Smooth muscle cell (in vitro differentiated cells): ENCODE measurements at regions not wholly inside any gene's neighbourhood (a gene's known extent, or its start where the extent isn't known, plus 50 kb on each side); places are given as distances from the start of the nearest gene placed in this dataset.

Experiments
- DNase-seq: peaks from one replicate; lab custom pipeline; 2025; ENCODE audit not compliant: unreplicated experiment; lab: John Stamatoyannopoulos, UW
- H2AFZ ChIP-seq: fragments of 200-600 bp; sonication (generic); 2 replicates; pipeline ENCODE4 v1.6.0; 2016; ENCODE audit warnings: antibody characterized with exemption, low read depth, mild to moderate bottlenecking
- H3F3A ChIP-seq: fragments of 200-600 bp; sonication (generic); 2 replicates; pipeline ENCODE4 v1.6.0; 2017; ENCODE audit warnings: antibody characterized with exemption, low read depth
- H3K27ac ChIP-seq: fragments of 200-600 bp; sonication (generic); 2 replicates; pipeline ENCODE4 v1.5.1; 2016; ENCODE audit warnings: low read depth, mild to moderate bottlenecking
- H3K27me3 ChIP-seq: fragments of 200-600 bp; sonication (generic); 2 replicates; pipeline ENCODE4 v1.6.1; 2016; ENCODE audit warnings: low read depth, mild to moderate bottlenecking
- H3K36me3 ChIP-seq: fragments of 200-600 bp; sonication (generic); 2 replicates; pipeline ENCODE4 v1.5.1; 2016; ENCODE audit warnings: low read depth
- H3K4me1 ChIP-seq: fragments of 200-600 bp; sonication (generic); 2 replicates; pipeline ENCODE4 v1.5.1; 2016; ENCODE audit warnings: low read depth
- H3K4me2 ChIP-seq: fragments of 200-600 bp; sonication (generic); 2 replicates; pipeline ENCODE4 v1.6.0; 2016; ENCODE audit warnings: mild to moderate bottlenecking
- H3K4me3 ChIP-seq: fragments of 200-600 bp; sonication (generic); 2 replicates; pipeline ENCODE4 v1.5.1; 2016; ENCODE audit warnings: mild to moderate bottlenecking
- H3K79me2 ChIP-seq: fragments of 200-600 bp; sonication (generic); 2 replicates; pipeline ENCODE4 v1.6.0; 2016; ENCODE audit warnings: low read depth, mild to moderate bottlenecking
- H3K9ac ChIP-seq: fragments of 200-600 bp; sonication (generic); 2 replicates; pipeline ENCODE4 v1.6.0; 2016; ENCODE audit warnings: low read depth
- H3K9me3 ChIP-seq: fragments of 200-600 bp; sonication (generic); replicated peaks from 2 replicates; pipeline ENCODE4 v1.5.1; 2016; ENCODE audit warnings: low read depth
- H4K20me1 ChIP-seq: fragments of 200-600 bp; sonication (generic); 2 replicates; pipeline ENCODE4 v1.6.0; 2016; ENCODE audit warnings: low read depth
- CTCF ChIP-seq: fragments of 200-600 bp; sonication (generic); IDR thresholded peaks from 2 replicates; pipeline ENCODE4 v1.5.1; 2017; ENCODE audit warnings: borderline replicate concordance, mild to moderate bottlenecking, antibody characterized with exemption; ENCODE audit not compliant: insufficient read depth, poor library complexity, severe bottlenecking
- WGBS: methylation state at CpG from one replicate; pipeline ENCODE4 v1.1.7; 2016; ENCODE audit warnings: low lambda C conversion rate; 5-methylcytosine and 5-hydroxymethylcytosine counted together

- Histone ChIP-seq H3K79me2 (no peaks in the 10 kb centered on the region), H3K4me3 (no peak overlapping the region), H3K36me3 (no peaks in the 10 kb centered on the region), H2AFZ (no peak overlapping the region), H3K4me1 (no peaks in the 10 kb centered on the region), H4K20me1 (no peaks in the 10 kb centered on the region), H3K9ac (no peak overlapping the region), H3K4me2 (no peak overlapping the region), H3F3A (no peaks in the 10 kb centered on the region), H3K27me3 (no peaks in the 10 kb centered on the region), H3K27ac (no peak overlapping the region), H3K9me3 (no peaks in the 10 kb centered on the region)
- no peak for TF ChIP-seq CTCF
- WGBS: 93% methylated on average over 4 of the region's 4 CpGs
- DNase-seq: no peak
Measured at GRCh38 chr5:68518286-68518685, 302.7 kb downstream of the PIK3R1 start.

- H3K9me3 ChIP-seq: no peaks in the 10 kb centered on the region
- H3F3A ChIP-seq: no peaks in the 10 kb centered on the region
- H3K27me3 ChIP-seq: no peaks in the 10 kb centered on the region
- H2AFZ ChIP-seq: no peak overlapping the region
- no peaks in the 10 kb centered on the region for H3K36me3 ChIP-seq
- no peak for TF ChIP-seq CTCF
- H3K27ac ChIP-seq: no peak overlapping the region
- 89% methylated on average over 3 of the region's 3 CpGs for WGBS
- no peaks in the 10 kb centered on the region for H3K79me2 ChIP-seq
- no peaks in the 10 kb centered on the region for H3K4me1 ChIP-seq
- no peak overlapping the region for H3K4me3 ChIP-seq
- H4K20me1 ChIP-seq: no peaks in the 10 kb centered on the region
- no peak for DNase-seq
- H3K4me2 ChIP-seq: no peak overlapping the region
- no peak overlapping the region for H3K9ac ChIP-seq
Measured at GRCh38 chr5:68519143-68519542, 303.6 kb downstream of the PIK3R1 start.

GRCh38 chr5:68521776-68522175 is 306.2 kb downstream of the PIK3R1 start:
- no peaks in the 10 kb centered on the region for H3F3A ChIP-seq
- no peak overlapping the region for H3K9ac ChIP-seq
- no peaks in the 10 kb centered on the region for H4K20me1 ChIP-seq
- no peaks in the 10 kb centered on the region for H3K9me3 ChIP-seq
- no peaks in the 10 kb centered on the region for H3K79me2 ChIP-seq
- H3K36me3 ChIP-seq: no peaks in the 10 kb centered on the region
- no peaks in the 10 kb centered on the region for H3K27me3 ChIP-seq
- H2AFZ ChIP-seq: no peak overlapping the region
- no peaks in the 10 kb centered on the region for H3K4me1 ChIP-seq
- no peak overlapping the region for H3K27ac ChIP-seq
- TF ChIP-seq CTCF: no peak
- DNase-seq: no peak
- no peak overlapping the region for H3K4me2 ChIP-seq
- H3K4me3 ChIP-seq: no peak overlapping the region
- WGBS: 96% methylated on average over 1 of the region's 1 CpG

GRCh38 chr5:68522863-68523262 is 307.3 kb downstream of the PIK3R1 start:
- H3K4me3 ChIP-seq: no peak overlapping the region
- H2AFZ ChIP-seq: peak overlapping the region; percentile 52
- H3K9me3 ChIP-seq: no peaks in the 10 kb centered on the region
- H3K4me2 ChIP-seq: peak overlapping the region; percentile 16
- no peak for DNase-seq
- H3K4me1 ChIP-seq: no peaks in the 10 kb centered on the region
- H3K27me3 ChIP-seq: no peaks in the 10 kb centered on the region
- H3K9ac ChIP-seq: no peak overlapping the region
- no peaks in the 10 kb centered on the region for H3F3A ChIP-seq
- peak overlapping the region; percentile 63 for H3K27ac ChIP-seq
- no peaks in the 10 kb centered on the region for H3K36me3 ChIP-seq
- 63% methylated on average over 4 of the region's 4 CpGs for WGBS
- TF ChIP-seq CTCF: no peak
- H4K20me1 ChIP-seq: no peaks in the 10 kb centered on the region
- H3K79me2 ChIP-seq: no peaks in the 10 kb centered on the region
